ENCODE measurements at regions not wholly inside any gene's neighbourhood (a gene's known extent, or its start where the extent isn't known, plus 50 kb on each side); places are given as distances from the start of the nearest gene placed in this dataset.

DNA sequence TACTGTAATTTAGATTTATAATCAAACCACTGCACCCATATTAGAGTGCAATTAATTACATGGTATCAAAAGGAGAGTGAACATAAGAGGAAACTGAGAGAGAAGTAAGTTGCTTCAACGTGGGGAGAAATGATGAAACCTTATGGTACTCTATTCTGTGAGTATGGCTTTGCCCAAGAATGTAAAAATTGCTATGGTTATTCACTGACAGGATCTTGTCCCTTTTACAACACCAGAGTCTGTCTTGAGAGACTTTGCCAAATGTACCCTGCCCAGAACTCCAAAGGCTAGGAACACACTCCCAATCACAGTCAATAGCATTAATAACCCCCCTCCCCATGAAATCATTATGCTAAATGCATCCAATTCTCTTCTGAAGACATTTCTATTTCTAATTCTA, 974.8 kb upstream of the POU3F3 start:
- TF ChIP-seq CTCF (IDR thresholded peaks at IDR 0.05) (no peak), ZFX (IDR thresholded peaks at IDR 0.05; ENCODE audit: borderline replicate concordance) (no peak)

Data from 22Rv1 (cell line).